ENCODE measurements at regions not wholly inside any gene's neighbourhood (a gene's known extent, or its start where the extent isn't known, plus 50 kb on each side); places are given as distances from the start of the nearest gene placed in this dataset.
"Not testable (repeated sequence)": the region's sequence is repeated elsewhere in the genome, so short reads cannot be mapped to it uniquely, and the experiment has no call there.

DNA sequence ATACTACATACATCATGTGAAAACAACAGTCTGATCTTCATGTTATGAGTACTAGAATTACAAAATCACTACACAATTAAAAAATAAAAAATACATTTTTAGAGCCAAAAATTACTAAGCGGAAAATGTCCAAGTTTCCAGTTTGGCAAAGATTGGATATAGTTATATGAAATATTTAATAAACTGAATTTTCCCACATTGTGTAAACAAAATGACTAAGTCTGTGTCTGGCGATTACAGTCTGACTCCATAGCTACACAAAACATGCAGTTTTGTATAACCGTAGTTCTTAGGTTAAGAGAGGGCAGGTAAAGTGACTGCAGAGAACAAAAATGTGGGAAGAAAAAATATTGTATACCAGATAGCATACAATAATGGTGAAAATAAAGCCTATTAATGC is 59.2 kb upstream of the TMEM47 start:
- DNase-seq = no peak

DNA sequence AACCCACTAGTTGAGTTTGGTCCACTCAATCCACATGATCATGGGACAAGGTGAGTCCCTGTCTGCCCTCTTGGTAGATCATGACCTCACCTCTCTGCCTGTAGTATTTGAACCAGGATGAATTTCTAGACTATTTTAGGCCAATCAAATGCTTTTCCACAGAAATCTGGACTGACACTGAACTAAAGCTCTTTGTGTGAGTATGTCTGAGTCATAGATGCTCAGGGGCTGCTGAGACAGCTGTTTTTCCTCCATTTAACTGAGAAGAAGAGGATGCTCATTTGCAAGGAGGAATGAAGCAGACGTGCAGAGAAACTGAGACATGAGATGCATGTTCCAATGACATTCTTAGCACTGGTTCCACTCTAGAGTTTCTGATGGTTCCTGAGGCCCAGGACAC is 77.3 kb upstream of the TMEM47 start:
- DNase-seq = peak; percentile 33

DNA sequence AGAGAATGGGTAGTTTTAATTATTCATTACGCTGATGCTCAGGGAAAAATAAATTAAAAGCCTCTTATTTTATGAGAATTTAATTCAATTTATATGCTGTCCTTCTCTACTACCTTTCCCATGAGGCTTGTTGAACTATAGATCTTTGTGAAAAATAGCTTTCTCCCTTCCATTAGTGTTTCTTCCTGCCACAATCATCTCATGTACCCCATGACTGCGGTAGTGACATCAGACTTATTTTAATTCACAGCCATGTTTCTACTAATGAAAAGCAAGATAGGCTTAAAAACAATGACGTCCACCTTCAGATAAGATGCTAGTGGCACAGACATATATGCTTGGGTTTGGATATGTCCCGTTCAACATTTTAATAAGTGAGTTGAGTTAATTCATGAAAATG is 87.4 kb upstream of the TMEM47 start:
- no peak for DNase-seq

- DNase-seq = no peak
Measured at GRCh38 chrX:34749896-34750295, 92.8 kb upstream of the TMEM47 start.

GRCh38 chrX:34764852-34765361 is 107.8 kb upstream of the TMEM47 start:
- peak; percentile 12 for DNase-seq

GRCh38 chrX:34768290-34768689 is 111.2 kb upstream of the TMEM47 start:
- no peak for DNase-seq

GRCh38 chrX:34770511-34770910 is 113.4 kb upstream of the TMEM47 start:
- peak; percentile 14 for DNase-seq

- DNase-seq = peak; percentile 75
Measured at GRCh38 chrX:34778916-34779315, 121.8 kb upstream of the TMEM47 start.

- DNase-seq = peak; percentile 37
Measured at GRCh38 chrX:34790026-34790425, 132.9 kb upstream of the TMEM47 start.

DNA sequence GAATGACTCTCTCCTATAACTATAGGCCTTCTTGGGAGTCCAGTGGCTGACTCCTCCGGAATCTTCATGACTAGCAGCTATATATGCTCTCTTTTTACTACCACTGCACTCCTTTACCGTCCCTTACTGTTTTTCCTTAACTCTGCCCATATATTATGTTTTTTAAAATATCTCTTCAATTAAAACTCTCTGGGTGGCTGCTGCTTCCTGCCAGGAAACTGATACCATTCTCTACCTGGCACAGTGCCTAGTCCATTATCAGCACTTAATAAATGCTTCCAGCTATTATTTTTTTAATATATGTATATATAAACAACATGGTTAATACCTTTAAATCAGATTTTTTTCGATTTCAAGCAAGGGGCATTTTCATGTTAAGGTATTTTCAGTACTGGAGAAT is 136.6 kb upstream of the FAM47B start:
- DNase-seq = no peak

GRCh38 chrX:34809096-34809495 is 133.5 kb upstream of the FAM47B start:
- no peak for DNase-seq

DNA sequence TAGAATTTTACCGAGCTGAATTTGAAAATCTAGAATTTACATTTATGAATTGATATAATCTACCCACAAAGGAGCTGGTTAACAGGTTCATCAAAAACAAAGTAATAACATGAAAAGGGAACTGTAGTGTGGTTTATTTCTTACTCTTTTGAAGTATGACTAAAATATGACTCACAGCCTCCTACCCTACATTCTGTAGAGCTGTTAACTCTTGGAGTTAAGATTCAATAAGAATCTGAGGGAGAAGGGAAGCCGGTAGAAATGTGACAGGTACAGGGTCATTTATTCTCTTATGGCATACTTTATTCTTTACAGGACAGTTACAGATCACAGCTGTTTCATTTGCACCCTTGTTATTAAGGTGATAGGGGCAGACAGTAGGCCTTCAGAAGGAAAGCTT is 132.2 kb upstream of the FAM47B start:
- DNase-seq = peak; percentile 21

DNA sequence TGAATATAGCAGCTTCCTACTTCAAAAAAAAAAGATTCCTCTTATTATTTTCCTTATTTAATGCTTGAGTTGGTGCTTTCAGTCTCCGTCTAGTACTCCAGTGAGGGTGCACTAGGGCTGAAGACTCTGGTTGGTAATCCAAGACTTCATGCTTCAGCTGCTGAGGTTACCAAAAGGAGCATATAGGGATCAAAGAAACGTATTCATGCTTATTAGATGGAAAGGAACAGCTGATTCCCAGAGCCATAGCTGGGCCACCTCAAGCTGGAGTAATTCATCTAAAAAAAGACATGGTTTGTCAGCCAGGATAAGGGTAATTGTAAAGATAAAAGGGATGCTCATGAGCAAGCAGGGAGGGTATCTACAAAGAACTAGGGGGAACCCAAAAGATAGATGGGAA is 131.7 kb upstream of the FAM47B start:
- no peak for DNase-seq

DNA sequence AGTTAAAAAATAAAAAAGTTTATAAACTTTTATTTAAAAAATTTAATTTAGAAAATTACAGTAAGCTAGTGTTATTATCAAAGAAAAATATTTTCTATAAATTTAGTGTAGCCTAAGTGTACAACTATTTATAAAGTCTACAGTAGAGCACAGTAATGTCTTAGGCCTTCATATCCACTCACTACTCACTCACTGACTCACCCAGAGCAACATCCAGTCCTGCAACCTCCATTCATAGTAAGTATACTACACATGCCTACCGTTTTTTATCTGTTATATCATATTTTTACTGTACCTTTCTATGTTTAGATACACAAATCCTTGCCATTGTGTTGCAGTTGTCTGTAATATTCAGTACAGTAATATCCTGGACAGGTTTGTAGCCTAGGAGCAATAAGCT is 129.0 kb upstream of the FAM47B start:
- DNase-seq = peak; percentile 14

- no peak for DNase-seq
Measured at GRCh38 chrX:34826964-34827363, 115.6 kb upstream of the FAM47B start.

GRCh38 chrX:34839451-34839850 is 103.1 kb upstream of the FAM47B start:
- DNase-seq = peak; percentile 68

GRCh38 chrX:34841205-34841604 is 101.4 kb upstream of the FAM47B start:
- not testable (repeated sequence) for DNase-seq

DNA sequence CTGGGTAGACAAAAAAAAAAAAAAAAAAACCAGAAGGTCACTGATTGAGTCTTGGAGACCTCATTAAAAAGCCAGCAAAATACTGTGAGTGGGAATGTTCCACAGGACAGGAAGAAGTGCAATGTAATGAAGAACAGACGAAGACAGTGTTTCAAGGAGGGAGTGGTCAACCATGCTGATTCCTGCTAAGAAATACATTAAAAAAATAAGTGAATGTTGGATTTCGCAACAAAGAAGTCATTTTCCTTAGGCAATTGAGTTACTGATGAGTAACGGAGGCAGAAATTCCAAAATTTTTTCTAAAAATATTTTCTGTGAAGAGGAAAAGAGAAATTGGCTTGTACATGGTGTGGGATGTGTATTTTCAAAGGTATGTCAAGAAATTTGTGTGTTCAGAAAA is 94.3 kb upstream of the FAM47B start:
- DNase-seq = peak; percentile 66

DNA sequence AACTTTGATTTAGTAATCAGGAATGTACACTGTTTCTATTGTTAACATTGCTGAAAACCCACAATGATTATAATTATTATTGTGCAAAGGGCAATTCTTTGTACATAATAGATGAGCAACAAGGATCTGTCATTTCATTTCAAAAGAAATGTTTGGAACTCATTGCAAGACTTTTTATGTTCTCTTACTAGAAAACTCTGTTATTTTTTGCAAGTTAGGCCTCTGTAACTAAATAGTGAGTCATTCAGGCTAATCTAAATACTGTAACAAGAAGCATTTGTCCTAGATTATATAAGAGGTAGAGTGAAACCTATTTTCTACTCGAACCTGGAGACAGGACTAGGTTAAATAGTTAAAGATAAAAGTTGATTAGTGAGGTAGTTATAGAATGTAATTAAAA is 93.2 kb upstream of the FAM47B start:
- peak; percentile 43 for DNase-seq

- no peak for DNase-seq
Measured at GRCh38 chrX:34859191-34859590, 83.4 kb upstream of the FAM47B start.

GRCh38 chrX:34863906-34864305 is 78.7 kb upstream of the FAM47B start:
- no peak for DNase-seq

- DNase-seq = peak; percentile 47
Measured at GRCh38 chrX:34866646-34867045, 76.0 kb upstream of the FAM47B start.

- no peak for DNase-seq
Measured at GRCh38 chrX:34868633-34869032, 74.0 kb upstream of the FAM47B start.

DNA sequence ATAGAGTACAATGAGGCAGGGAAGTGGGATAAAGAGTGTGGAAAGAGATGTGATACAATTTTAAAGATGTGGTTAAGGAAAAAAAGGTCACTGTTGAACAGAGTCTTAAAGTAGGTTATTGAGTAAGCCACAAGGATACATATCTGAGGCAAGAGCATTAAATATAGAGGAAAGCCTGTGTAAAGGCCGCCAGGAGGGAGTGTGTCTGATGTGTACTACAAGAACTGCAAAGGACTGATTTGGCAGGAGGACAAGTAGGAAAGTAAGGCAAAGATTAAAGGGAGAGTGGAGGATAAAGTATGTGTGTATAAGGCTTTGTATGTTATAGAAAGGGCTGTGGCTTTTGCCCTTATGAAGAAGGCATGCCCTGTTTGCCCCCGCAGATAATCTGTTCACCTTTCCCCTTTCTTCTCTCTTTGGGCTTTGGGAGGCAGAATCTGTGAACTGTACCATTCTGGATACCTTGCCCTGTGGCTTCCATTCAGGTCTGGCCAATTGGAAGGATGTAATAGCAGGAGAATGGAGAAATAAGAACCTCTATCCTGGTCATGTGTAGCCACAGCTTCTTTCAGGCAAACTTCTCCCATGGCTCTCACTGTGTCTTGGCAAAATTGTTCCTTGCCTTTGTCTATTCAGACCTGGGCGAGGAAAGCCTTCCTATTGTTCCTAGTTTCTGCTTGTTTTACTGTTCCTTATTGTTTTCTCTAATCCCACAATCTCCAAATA is 68.9 kb upstream of the FAM47B start:
- peak; percentile 34 for DNase-seq

GRCh38 chrX:34874763-34875162 is 67.8 kb upstream of the FAM47B start:
- no peak for DNase-seq

All from fibroblast of skin of abdomen (primary cell).